GM12874 (cell line): ENCODE measurements at regions not wholly inside any gene's neighbourhood (a gene's known extent, or its start where the extent isn't known, plus 50 kb on each side); places are given as distances from the start of the nearest gene placed in this dataset.

Experiments used
- TF ChIP-seq, protein P1 (sequence below): IDR thresholded peaks from 2 replicates; pipeline ENCODE4 v1.5.1; 2011; ENCODE audit warnings: low read depth, mild to moderate bottlenecking, control low read depth, low read length, moderate library complexity; ENCODE audit not compliant: insufficient read depth

DNA sequence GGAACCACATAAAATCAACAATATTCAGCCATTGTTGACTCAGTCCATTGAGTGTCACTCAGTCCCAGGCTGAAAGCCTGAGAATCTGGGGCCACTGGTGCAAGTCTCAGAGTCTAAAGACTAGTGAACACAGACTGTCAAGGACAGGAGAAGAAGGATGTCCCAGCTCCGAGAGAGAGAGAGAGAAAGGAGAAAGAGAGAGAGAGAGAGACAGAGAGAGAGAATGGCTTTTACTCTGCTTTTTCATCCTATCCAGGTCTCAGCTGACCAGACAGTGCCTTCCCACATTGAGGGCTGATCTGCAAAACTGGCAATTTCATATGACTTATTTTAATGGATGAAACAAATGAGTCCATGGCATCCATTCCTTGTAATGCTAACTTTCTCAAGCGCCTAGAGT, 984.1 kb downstream of the UQCRFS1 start:
- TF ChIP-seq, protein P1, sequence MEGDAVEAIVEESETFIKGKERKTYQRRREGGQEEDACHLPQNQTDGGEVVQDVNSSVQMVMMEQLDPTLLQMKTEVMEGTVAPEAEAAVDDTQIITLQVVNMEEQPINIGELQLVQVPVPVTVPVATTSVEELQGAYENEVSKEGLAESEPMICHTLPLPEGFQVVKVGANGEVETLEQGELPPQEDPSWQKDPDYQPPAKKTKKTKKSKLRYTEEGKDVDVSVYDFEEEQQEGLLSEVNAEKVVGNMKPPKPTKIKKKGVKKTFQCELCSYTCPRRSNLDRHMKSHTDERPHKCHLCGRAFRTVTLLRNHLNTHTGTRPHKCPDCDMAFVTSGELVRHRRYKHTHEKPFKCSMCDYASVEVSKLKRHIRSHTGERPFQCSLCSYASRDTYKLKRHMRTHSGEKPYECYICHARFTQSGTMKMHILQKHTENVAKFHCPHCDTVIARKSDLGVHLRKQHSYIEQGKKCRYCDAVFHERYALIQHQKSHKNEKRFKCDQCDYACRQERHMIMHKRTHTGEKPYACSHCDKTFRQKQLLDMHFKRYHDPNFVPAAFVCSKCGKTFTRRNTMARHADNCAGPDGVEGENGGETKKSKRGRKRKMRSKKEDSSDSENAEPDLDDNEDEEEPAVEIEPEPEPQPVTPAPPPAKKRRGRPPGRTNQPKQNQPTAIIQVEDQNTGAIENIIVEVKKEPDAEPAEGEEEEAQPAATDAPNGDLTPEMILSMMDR: no peak

DNA sequence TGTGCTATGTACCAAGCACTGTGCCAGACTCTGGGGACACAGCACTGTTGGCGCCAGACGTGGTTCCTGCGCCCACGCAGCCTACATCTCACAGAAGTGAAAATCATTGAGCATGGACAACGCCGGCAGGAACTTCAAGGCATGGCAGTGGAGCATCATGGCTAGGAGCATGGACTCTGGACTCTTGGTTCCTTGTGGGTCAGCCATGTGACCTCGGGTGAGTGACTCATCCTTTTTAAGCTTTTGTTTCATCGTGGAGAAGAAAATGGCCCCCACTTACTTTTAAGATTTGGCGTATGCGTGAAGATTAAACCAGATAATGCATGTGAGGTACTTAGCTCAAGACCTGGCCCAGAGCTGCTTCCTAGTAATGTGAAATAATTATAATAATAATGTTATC, 988.5 kb downstream of the UQCRFS1 start:
- TF ChIP-seq, protein P1: no peak

DNA sequence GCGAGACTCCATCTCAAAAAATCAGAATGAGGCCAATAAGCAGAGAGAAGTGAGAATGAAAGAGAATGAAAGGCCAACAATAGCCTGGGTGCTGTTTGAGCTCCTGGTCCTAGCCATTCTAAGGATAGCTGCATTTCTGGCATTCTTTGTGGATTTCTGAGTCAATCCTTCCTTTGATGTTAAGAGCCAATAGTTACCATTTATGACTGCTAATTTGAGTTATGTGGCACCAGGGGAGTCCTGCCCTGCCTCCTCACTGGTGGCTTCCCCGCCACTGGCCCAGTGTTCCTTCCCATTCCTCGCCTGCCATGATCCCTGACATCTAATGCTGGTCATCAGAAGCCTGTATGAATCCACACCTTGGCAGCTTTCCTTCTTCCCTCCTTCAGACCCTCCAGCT, 991.2 kb downstream of the UQCRFS1 start:
- TF ChIP-seq, protein P1: no peak

DNA sequence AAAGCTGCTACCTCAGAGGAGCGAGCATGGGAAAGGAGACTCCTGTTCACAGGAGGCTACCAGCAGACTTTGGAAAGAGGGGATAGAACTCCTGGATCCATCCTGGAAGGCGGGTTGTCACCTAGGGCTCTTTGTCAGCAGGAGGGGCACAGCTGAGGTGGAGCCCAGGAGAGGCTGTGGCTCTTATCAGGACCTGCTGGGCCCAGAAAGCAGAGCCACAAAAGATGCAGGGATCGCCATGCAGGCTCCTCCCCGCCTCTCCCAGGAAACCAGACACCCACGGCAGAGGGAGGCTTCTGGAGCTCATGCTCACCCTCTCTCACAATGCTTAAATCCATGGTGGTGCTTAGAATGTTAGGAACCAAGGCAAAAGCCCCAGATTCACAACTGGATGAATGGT, 994.2 kb downstream of the UQCRFS1 start:
- TF ChIP-seq, protein P1: no peak

DNA sequence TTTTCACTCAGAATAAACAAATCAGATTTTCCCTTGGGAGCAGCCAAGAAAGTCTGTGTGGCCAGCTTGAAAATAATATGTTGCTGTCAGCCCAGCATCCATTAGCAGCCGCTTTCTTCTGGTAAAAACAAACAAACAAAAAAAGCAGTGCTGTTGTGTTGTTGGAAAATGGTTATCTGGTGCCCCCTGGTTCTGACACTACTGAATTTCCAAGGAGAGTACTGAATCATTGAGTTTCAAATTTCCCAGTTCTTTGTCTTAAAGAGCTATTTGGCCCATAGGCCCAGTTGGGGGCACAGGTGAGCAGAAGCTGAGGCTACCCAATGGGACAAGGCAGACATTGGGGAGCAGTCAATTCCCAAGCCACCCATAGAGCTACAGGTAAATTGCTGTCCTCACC, 995.9 kb downstream of the UQCRFS1 start:
- TF ChIP-seq, protein P1: no peak

DNA sequence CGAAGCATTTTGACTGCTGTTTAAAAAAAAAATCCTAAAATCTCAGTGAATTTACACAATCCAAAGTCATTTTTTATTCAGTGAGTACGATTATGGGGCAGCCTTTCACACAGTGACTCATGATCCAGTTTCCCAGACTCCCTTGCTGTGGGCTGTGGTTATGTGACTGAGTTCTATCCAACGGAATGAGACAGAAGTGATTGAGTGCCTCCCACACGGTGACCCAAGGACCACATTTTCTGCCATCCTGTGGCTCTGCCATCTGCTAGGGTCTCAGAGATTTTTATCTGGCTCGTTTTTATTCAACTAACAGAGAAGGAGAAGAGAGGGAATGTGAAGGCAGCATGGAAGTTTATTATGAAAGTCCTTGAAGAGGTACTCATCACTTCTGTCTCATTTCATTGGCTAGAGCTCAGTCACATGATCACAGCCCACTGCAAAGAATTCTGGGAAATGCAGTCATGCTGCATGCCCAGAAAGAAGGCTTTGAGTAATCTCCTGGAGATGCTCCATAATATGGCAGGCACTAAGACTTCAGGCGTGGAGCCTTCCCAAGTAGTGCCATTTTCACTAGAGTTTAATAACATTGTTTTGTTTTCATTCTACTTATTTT, 999.4 kb downstream of the UQCRFS1 start:
- TF ChIP-seq, protein P1: no peak

DNA sequence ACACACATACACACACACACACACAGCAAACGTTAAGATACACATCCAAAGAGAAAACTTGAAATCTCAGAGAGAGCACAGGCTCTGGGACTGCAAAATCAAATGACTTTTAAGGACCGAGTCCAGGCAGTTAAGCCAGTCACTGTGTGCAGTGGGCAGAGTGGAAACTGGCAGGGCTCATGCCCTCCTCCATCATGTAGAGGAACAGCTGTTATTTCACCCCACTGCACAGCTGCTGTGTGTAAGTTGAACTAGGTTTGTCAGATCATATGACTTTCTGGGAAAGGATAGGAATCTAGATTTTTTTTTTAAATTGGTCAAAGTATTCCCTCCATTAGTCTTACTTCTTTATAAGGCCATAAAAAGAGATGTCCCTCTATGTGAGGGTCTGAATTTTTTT, 1002.1 kb downstream of the UQCRFS1 start:
- TF ChIP-seq, protein P1: no peak
